ENCODE measurements at regions not wholly inside any gene's neighbourhood (a gene's known extent, or its start where the extent isn't known, plus 50 kb on each side); places are given as distances from the start of the nearest gene placed in this dataset.

DNA sequence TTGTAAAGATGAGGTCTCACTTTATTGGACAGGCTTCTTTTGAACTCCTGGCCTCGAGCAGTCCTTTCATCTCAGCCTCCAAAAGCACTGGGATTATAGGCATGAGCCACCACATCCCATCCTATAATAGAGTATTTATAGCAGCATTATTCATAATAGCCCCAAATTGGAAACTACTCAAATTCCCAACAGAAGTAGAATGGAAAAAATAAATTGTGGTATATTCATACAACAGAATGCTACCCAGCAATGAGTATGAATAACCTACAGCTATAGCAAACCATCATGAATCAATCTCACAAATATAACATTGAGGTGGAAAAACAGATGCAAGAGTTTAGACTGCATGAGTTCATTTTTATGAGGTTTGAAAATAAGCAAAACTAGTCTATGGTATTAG lies 84.8 kb upstream of the BTBD3 start:
- TF ChIP-seq, protein P1, sequence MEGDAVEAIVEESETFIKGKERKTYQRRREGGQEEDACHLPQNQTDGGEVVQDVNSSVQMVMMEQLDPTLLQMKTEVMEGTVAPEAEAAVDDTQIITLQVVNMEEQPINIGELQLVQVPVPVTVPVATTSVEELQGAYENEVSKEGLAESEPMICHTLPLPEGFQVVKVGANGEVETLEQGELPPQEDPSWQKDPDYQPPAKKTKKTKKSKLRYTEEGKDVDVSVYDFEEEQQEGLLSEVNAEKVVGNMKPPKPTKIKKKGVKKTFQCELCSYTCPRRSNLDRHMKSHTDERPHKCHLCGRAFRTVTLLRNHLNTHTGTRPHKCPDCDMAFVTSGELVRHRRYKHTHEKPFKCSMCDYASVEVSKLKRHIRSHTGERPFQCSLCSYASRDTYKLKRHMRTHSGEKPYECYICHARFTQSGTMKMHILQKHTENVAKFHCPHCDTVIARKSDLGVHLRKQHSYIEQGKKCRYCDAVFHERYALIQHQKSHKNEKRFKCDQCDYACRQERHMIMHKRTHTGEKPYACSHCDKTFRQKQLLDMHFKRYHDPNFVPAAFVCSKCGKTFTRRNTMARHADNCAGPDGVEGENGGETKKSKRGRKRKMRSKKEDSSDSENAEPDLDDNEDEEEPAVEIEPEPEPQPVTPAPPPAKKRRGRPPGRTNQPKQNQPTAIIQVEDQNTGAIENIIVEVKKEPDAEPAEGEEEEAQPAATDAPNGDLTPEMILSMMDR (IDR thresholded peaks at IDR 0.05): no peak
- no peak for TF ChIP-seq POLR2A (IDR thresholded peaks at IDR 0.05)
